Astrocyte (in vitro differentiated cells and primary cell): ENCODE measurements at regions not wholly inside any gene's neighbourhood (a gene's known extent, or its start where the extent isn't known, plus 50 kb on each side); places are given as distances from the start of the nearest gene placed in this dataset.

ENCODE experiments used
- CTCF ChIP-seq: IDR thresholded peaks from 2 replicates; pipeline ENCODE4 v1.5.1; 2011; ENCODE audit warnings: low read depth, mild to moderate bottlenecking, inconsistent platforms, low read length, moderate library complexity; ENCODE audit not compliant: insufficient read depth
- EZH2 ChIP-seq: IDR thresholded peaks from 2 replicates; pipeline ENCODE4 v1.6.1; 2012; ENCODE audit warnings: mild to moderate bottlenecking, low read length, inconsistent platforms; ENCODE audit not compliant: insufficient read depth

- TF ChIP-seq CTCF (no peak), EZH2 (no peak)
Observed at GRCh38 chr14:48289701-48290100, 614.3 kb upstream of the MDGA2 start.
